GM06990 (cell line): ENCODE measurements at regions not wholly inside any gene's neighbourhood (a gene's known extent, or its start where the extent isn't known, plus 50 kb on each side); places are given as distances from the start of the nearest gene placed in this dataset.

Experiments used
- DNase-seq: peaks from one replicate; pipeline ENCODE4 v3.0.0-alpha.2; 2011; ENCODE audit not compliant: insufficient read length; ENCODE audit errors: extremely low read depth
- H3K27me3 ChIP-seq: replicated peaks from 2 replicates; pipeline ENCODE4 v1.6.0; 2011; ENCODE audit warnings: low read length; ENCODE audit not compliant: control insufficient read depth, insufficient read depth
- H3K36me3 ChIP-seq: 2 replicates; pipeline ENCODE4 v1.5.1; 2011; ENCODE audit warnings: low read length; ENCODE audit not compliant: control insufficient read depth, insufficient read depth
- H3K4me3 ChIP-seq: replicated peaks from 2 replicates; pipeline ENCODE4 v1.5.1; 2011; ENCODE audit warnings: low read depth, mild to moderate bottlenecking, control low read depth, low read length
- CTCF ChIP-seq: IDR thresholded peaks from 2 replicates; pipeline ENCODE4 v1.5.1; 2011; ENCODE audit warnings: low read length, control low read depth, mild to moderate bottlenecking, inconsistent platforms; ENCODE audit not compliant: insufficient read depth, poor library complexity, severe bottlenecking

DNA sequence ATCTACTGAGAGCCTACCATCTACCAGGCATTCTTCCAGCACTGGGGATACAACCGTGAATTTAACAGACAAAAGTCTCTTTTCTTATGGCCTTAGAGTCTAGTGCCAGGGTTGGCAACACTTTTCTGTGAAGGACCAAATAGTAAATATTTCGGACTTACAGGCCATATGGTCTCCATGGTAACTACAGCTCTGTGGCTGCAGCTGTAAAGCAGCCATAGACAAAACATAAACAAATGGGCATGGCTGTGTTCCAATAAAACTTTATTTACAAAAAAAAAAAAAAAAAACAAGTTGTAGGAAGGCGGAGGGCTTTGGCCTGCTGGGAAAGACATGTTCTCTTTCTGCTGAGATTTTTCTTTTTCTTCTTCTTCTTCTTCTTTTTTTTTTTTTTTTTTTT, 98.7 kb downstream of the ABCC12 start:
- H3K36me3 ChIP-seq: no peaks in the 10 kb centered on the region
- TF ChIP-seq CTCF: no peak
- DNase-seq: no peak
- H3K27me3 ChIP-seq: no peaks in the 10 kb centered on the region; the same call in 1 of the 2 replicates
- H3K4me3 ChIP-seq: no peak overlapping the region

DNA sequence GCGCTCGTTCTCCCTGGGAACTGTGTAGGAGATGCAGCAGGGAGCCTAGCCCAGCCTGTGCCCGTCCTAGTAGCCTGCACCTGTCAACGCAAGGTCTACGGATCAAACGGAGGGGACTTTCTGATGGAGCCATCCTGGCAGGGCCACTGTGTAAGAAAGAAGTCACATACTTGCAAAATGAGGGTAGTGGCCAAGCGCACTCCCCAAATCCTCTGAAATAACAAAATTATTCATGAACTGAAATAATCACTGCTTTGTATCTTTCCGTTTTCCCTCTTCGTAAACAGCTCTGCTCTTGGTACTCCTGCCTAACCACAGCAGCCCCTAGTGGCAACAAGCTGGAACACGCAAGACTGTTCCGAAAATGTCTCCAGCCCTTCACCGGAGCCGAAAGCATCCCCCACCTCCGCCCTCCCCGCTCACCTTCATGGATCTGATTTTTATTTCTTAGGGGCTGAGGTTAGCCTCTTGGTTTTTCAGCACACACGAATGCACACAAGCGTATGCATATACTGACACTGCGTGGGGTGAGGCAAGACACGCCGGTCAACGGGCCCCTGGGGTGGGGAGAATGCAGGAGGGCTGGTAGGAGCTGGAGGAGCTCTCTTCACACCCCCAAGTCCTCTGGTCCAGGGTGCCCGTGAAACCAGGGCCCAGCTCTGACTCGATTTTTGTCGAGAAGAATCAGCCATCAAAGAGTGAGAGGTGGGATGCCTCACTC, 100.8 kb downstream of the ABCC12 start:
- Histone ChIP-seq H3K4me3 (no peak overlapping the region), H3K27me3 (no peaks in the 10 kb centered on the region; the same call in 1 of the 2 replicates), H3K36me3 (no peaks in the 10 kb centered on the region)
- peak; percentile 94 for TF ChIP-seq CTCF
- peak; percentile 6 for DNase-seq

DNA sequence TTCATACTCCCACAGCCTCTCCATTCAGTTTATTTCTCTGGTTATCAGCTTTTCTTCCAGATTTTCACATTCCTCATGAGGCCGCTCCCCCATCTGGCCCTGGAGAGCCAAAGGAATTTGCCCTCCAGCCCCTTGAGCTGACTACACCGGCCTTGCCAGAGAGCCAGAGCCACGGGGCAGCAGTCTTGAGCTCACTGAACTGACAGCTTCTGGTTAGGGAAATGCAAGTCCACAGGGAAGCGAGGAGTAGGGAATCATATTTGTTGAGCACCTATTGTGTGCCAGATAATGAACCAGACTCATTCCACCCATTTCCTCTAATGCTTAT, 102.4 kb downstream of the ABCC12 start:
- H3K36me3 ChIP-seq: no peaks in the 10 kb centered on the region
- TF ChIP-seq CTCF: no peak
- H3K4me3 ChIP-seq: no peak overlapping the region
- no peaks in the 10 kb centered on the region; the same call in 1 of the 2 replicates for H3K27me3 ChIP-seq
- no peak for DNase-seq

DNA sequence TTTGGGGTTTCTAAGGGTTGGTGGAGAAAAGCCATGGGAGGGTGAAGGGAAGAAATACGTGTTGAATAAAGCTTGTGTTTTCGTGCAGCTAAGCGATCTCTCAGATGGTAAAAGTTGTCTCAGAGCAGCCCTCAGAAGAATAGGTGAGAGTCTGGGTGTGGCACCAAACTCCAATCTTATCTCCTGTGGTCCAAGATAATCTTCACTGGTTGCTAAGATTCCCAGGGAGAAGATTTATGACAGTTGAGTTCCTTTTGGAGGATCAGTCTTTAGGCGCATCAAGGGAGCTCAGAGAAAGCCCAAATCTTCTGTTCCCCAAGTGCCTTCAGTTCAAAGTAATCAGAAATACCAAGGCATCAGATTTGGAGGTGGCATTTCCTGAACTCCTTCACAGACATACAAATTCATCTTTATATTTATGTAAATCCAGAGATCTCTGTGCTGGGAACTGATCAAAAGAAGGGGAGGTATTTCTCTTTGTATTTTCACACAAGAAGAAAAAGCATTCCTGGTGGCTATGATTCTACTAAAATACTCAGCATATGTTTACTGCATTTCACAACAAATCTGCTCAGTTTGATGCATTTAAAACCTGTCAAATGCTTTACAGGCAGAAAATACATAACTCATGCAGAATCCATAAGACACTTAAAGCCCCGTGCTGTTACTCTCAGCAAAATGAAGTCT, 102.9 kb downstream of the ABCC12 start:
- TF ChIP-seq CTCF: no peak
- Histone ChIP-seq H3K36me3 (no peaks in the 10 kb centered on the region), H3K27me3 (no peaks in the 10 kb centered on the region; the same call in 1 of the 2 replicates), H3K4me3 (no peak overlapping the region)
- no peak for DNase-seq

GRCh38 chr16:48050871-48051270, 104.9 kb downstream of the ABCC12 start:
- no peak for DNase-seq
- Histone ChIP-seq H3K36me3 (no peaks in the 10 kb centered on the region), H3K27me3 (no peaks in the 10 kb centered on the region; the same call in 1 of the 2 replicates), H3K4me3 (no peak overlapping the region)
- no peak for TF ChIP-seq CTCF
